ENCODE measurements at regions not wholly inside any gene's neighbourhood (a gene's known extent, or its start where the extent isn't known, plus 50 kb on each side); places are given as distances from the start of the nearest gene placed in this dataset.
"Not testable (repeated sequence)": the region's sequence is repeated elsewhere in the genome, so short reads cannot be mapped to it uniquely, and the experiment has no call there.

- no peak overlapping the region for H3K27ac Mint-ChIP-seq
- intact Hi-C loops (cut with micrococcal nuclease): no loop called here
- no peak overlapping the region for H3K4me3 Mint-ChIP-seq
- peaks cover 12% of the 10 kb centered on the region for H3K27me3 Mint-ChIP-seq (ENCODE audit: insufficient read depth)
- H3K4me1 Mint-ChIP-seq (ENCODE audit: low read depth): no peaks in the 10 kb centered on the region
- no peaks in the 10 kb centered on the region for H3K36me3 Mint-ChIP-seq (ENCODE audit: low read depth)
- no peaks in the 10 kb centered on the region for H3K9me3 Mint-ChIP-seq
- DNase-seq (ENCODE audit: low spot score): no peak
Observed at GRCh38 chr3:150238995-150239619, 169.0 kb upstream of the TSC22D2 start.

GRCh38 chr3:150238048-150238802, 169.9 kb upstream of the TSC22D2 start:
- peaks cover 12% of the 10 kb centered on the region for H3K27me3 Mint-ChIP-seq (ENCODE audit: insufficient read depth)
- intact Hi-C loops (cut with micrococcal nuclease): no loop called here
- H3K27ac Mint-ChIP-seq: no peak overlapping the region
- no peak for DNase-seq (ENCODE audit: low spot score)
- H3K9me3 Mint-ChIP-seq: no peaks in the 10 kb centered on the region
- H3K4me1 Mint-ChIP-seq (ENCODE audit: low read depth): no peaks in the 10 kb centered on the region
- H3K36me3 Mint-ChIP-seq (ENCODE audit: low read depth): no peaks in the 10 kb centered on the region
- no peak overlapping the region for H3K4me3 Mint-ChIP-seq

- DNase-seq (ENCODE audit: low spot score): no peak
- intact Hi-C loops (cut with micrococcal nuclease): no loop called here
- H3K4me1 Mint-ChIP-seq (ENCODE audit: low read depth): no peaks in the 10 kb centered on the region
- no peaks in the 10 kb centered on the region for H3K36me3 Mint-ChIP-seq (ENCODE audit: low read depth)
- H3K4me3 Mint-ChIP-seq: no peak overlapping the region
- H3K27me3 Mint-ChIP-seq (ENCODE audit: insufficient read depth): peaks cover 8% of the 10 kb centered on the region
- H3K9me3 Mint-ChIP-seq: no peaks in the 10 kb centered on the region
- H3K27ac Mint-ChIP-seq: no peak overlapping the region
Observed at GRCh38 chr3:150237490-150237889, 170.6 kb upstream of the TSC22D2 start.

GRCh38 chr3:150236316-150237082, 171.6 kb upstream of the TSC22D2 start:
- intact Hi-C loops (cut with micrococcal nuclease): no loop called here
- H3K9me3 Mint-ChIP-seq: no peaks in the 10 kb centered on the region
- H3K4me1 Mint-ChIP-seq (ENCODE audit: low read depth): no peaks in the 10 kb centered on the region
- no peaks in the 10 kb centered on the region for H3K36me3 Mint-ChIP-seq (ENCODE audit: low read depth)
- H3K27me3 Mint-ChIP-seq (ENCODE audit: insufficient read depth): peaks cover 8% of the 10 kb centered on the region
- no peak overlapping the region for H3K4me3 Mint-ChIP-seq
- no peak overlapping the region for H3K27ac Mint-ChIP-seq
- no peak for DNase-seq (ENCODE audit: low spot score)

GRCh38 chr3:150235799-150236198, 172.3 kb upstream of the TSC22D2 start:
- Mint-ChIP-seq H3K9me3 (no peaks in the 10 kb centered on the region), H3K4me1 (ENCODE audit: low read depth) (no peaks in the 10 kb centered on the region), H3K36me3 (ENCODE audit: low read depth) (no peaks in the 10 kb centered on the region), H3K4me3 (no peak overlapping the region), H3K27ac (no peak overlapping the region), H3K27me3 (ENCODE audit: insufficient read depth) (peaks cover 8% of the 10 kb centered on the region)
- intact Hi-C loops (cut with micrococcal nuclease): no loop called here
- DNase-seq (ENCODE audit: low spot score): no peak

GRCh38 chr3:150232992-150233451, 175.1 kb upstream of the TSC22D2 start:
- no peak for DNase-seq (ENCODE audit: low spot score)
- H3K4me3 Mint-ChIP-seq: no peak overlapping the region
- H3K27ac Mint-ChIP-seq: no peak overlapping the region
- no peaks in the 10 kb centered on the region for H3K36me3 Mint-ChIP-seq (ENCODE audit: low read depth)
- H3K4me1 Mint-ChIP-seq (ENCODE audit: low read depth): no peaks in the 10 kb centered on the region
- peaks cover 8% of the 10 kb centered on the region for H3K27me3 Mint-ChIP-seq (ENCODE audit: insufficient read depth)
- H3K9me3 Mint-ChIP-seq: no peaks in the 10 kb centered on the region
- intact Hi-C loops (cut with micrococcal nuclease): no loop called here

- intact Hi-C loops (cut with micrococcal nuclease): no loop called here
- Mint-ChIP-seq H3K27me3 (ENCODE audit: insufficient read depth) (peaks cover 7% of the 10 kb centered on the region), H3K36me3 (ENCODE audit: low read depth) (no peaks in the 10 kb centered on the region), H3K4me1 (ENCODE audit: low read depth) (no peaks in the 10 kb centered on the region), H3K9me3 (no peaks in the 10 kb centered on the region), H3K4me3 (no peak overlapping the region), H3K27ac (no peak overlapping the region)
- DNase-seq (ENCODE audit: low spot score): no peak
Observed at GRCh38 chr3:150230037-150230436, 178.1 kb upstream of the TSC22D2 start.

GRCh38 chr3:150228626-150229025, 179.5 kb upstream of the TSC22D2 start:
- H3K4me1 Mint-ChIP-seq (ENCODE audit: low read depth); intact Hi-C loops (cut with micrococcal nuclease); H3K36me3 Mint-ChIP-seq (ENCODE audit: low read depth): not testable (repeated sequence)

GRCh38 chr3:150227839-150228238, 180.3 kb upstream of the TSC22D2 start:
- H3K36me3 Mint-ChIP-seq (ENCODE audit: low read depth): no peaks in the 10 kb centered on the region
- H3K27me3 Mint-ChIP-seq (ENCODE audit: insufficient read depth): peaks cover 12% of the 10 kb centered on the region
- intact Hi-C loops (cut with micrococcal nuclease): loop anchor here (1.0 kb wide), 1 partner anchor 267 kb away; no protein-coding TSS in a partner anchor
- no peak for DNase-seq (ENCODE audit: low spot score)
- H3K4me1 Mint-ChIP-seq (ENCODE audit: low read depth): no peaks in the 10 kb centered on the region
- no peaks in the 10 kb centered on the region for H3K9me3 Mint-ChIP-seq
- no peak overlapping the region for H3K27ac Mint-ChIP-seq
- H3K4me3 Mint-ChIP-seq: no peak overlapping the region

More at GRCh38 chr3:150228626-150229025, 179.5 kb upstream of the TSC22D2 start:
- H3K9me3 Mint-ChIP-seq; H3K4me3 Mint-ChIP-seq; H3K27ac Mint-ChIP-seq; DNase-seq (ENCODE audit: low spot score): not testable (repeated sequence)
- peaks cover 11% of the 10 kb centered on the region for H3K27me3 Mint-ChIP-seq (ENCODE audit: insufficient read depth)

- H3K36me3 Mint-ChIP-seq (ENCODE audit: low read depth): no peaks in the 10 kb centered on the region
Observed at GRCh38 chr3:150225986-150226385, 182.1 kb upstream of the TSC22D2 start.

GRCh38 chr3:150223558-150223957, 184.5 kb upstream of the TSC22D2 start:
- Mint-ChIP-seq H3K9me3 (no peaks in the 10 kb centered on the region), H3K4me3 (no peak overlapping the region), H3K4me1 (ENCODE audit: low read depth) (no peaks in the 10 kb centered on the region), H3K27ac (no peak overlapping the region), H3K27me3 (ENCODE audit: insufficient read depth) (peaks cover 18% of the 10 kb centered on the region), H3K36me3 (ENCODE audit: low read depth) (no peaks in the 10 kb centered on the region)
- no peak for DNase-seq (ENCODE audit: low spot score)
- intact Hi-C loops (cut with micrococcal nuclease): no loop called here

More at GRCh38 chr3:150225986-150226385, 182.1 kb upstream of the TSC22D2 start:
- Mint-ChIP-seq H3K4me3 (no peak overlapping the region), H3K9me3 (no peaks in the 10 kb centered on the region), H3K4me1 (ENCODE audit: low read depth) (no peaks in the 10 kb centered on the region), H3K27ac (no peak overlapping the region), H3K27me3 (ENCODE audit: insufficient read depth) (peaks cover 22% of the 10 kb centered on the region)
- intact Hi-C loops (cut with micrococcal nuclease): no loop called here
- no peak for DNase-seq (ENCODE audit: low spot score)

GRCh38 chr3:150222691-150223489, 185.2 kb upstream of the TSC22D2 start:
- no peak for DNase-seq (ENCODE audit: low spot score)
- Mint-ChIP-seq H3K27me3 (ENCODE audit: insufficient read depth) (peaks cover 19% of the 10 kb centered on the region), H3K27ac (no peak overlapping the region), H3K4me1 (ENCODE audit: low read depth) (no peaks in the 10 kb centered on the region), H3K9me3 (no peaks in the 10 kb centered on the region), H3K36me3 (ENCODE audit: low read depth) (no peaks in the 10 kb centered on the region), H3K4me3 (no peak overlapping the region)
- intact Hi-C loops (cut with micrococcal nuclease): no loop called here
